CD4-positive, alpha-beta T cell (primary cell): ENCODE measurements at regions not wholly inside any gene's neighbourhood (a gene's known extent, or its start where the extent isn't known, plus 50 kb on each side); places are given as distances from the start of the nearest gene placed in this dataset.

Experiments
- ATAC-seq: fragments of 200-7000 bp; cut with Tn5 transposase; one replicate; pipeline ENCODE4 v1.10.0; 2022; ENCODE audit warnings: mild to moderate bottlenecking; ENCODE audit not compliant: poor library complexity
- CTCF ChIA-PET: fragments of 350-600 bp; sonication (Branson Sonifier 250); formaldehyde crosslinking; loops from one replicate; lab custom pipeline; 2021; ENCODE audit warnings: antibody characterized with exemption, inconsistent platforms; lab: Charles Lee
- POLR2A ChIA-PET: fragments of 350-600 bp; sonication (Branson Sonifier 250); formaldehyde crosslinking; loops from one replicate; lab custom pipeline; 2021; ENCODE audit warnings: antibody characterized with exemption, inconsistent platforms; lab: Charles Lee
- DNase-seq, 14 experiments: peaks; one replicate each; pipeline ENCODE4 v3.0.0-alpha.2; 2013 to 2020; ENCODE audit warnings: mixed read lengths in 2 of 14
- H3K27ac ChIP-seq, 2 donors: one replicate each; pipeline versions ENCODE4 v1.5.1 to v1.7.0; 2013; ENCODE audit warnings: low read length in 2 of 2, low read depth in 1 of 2, mild to moderate bottlenecking in 1 of 2
- H3K27me3 ChIP-seq, 2 experiments: 1 replicate in 1 of 2; 2 replicates in 1 of 2; pipeline versions ENCODE4 v1.6.1 to v1.7.0; 2013; ENCODE audit warnings: low read length in 2 of 2, control low read depth in 1 of 2, mild to moderate bottlenecking in 1 of 2, moderate library complexity in 1 of 2; ENCODE audit not compliant: insufficient read depth in 2 of 2, control insufficient read depth in 1 of 2
- H3K36me3 ChIP-seq: one replicate; pipeline ENCODE4 v1.6.1; 2013; ENCODE audit warnings: low read length, control low read depth; ENCODE audit not compliant: insufficient read depth
- H3K4me1 ChIP-seq: one replicate; pipeline ENCODE4 v1.6.1; 2013; ENCODE audit warnings: low read length, control low read depth; ENCODE audit not compliant: insufficient read depth
- H3K4me3 ChIP-seq: one replicate; pipeline ENCODE4 v1.5.1; 2013; ENCODE audit warnings: mild to moderate bottlenecking, low read length, moderate library complexity
- H3K9me3 ChIP-seq, 2 experiments: 1 replicate in 1 of 2; 2 replicates in 1 of 2; pipeline versions ENCODE4 v1.6.1 to v1.7.0; 2013; ENCODE audit warnings: low read length in 2 of 2, mild to moderate bottlenecking in 2 of 2, control low read depth in 1 of 2, moderate library complexity in 1 of 2; ENCODE audit not compliant: control insufficient read depth in 1 of 2, insufficient read depth in 1 of 2
- H3K27ac Mint-ChIP-seq: one replicate; pipeline ENCODE4 v1.8.0; 2020; ENCODE audit warnings: mixed read lengths
- H3K27me3 Mint-ChIP-seq: one replicate; pipeline ENCODE4 v1.8.0; 2021; ENCODE audit warnings: mixed read lengths
- H3K36me3 Mint-ChIP-seq: one replicate; pipeline ENCODE4 v1.8.0; 2021; ENCODE audit warnings: low read depth, mixed read lengths
- H3K4me1 Mint-ChIP-seq: one replicate; pipeline ENCODE4 v1.8.0; 2021; ENCODE audit warnings: low read depth, mixed read lengths
- H3K4me3 Mint-ChIP-seq: one replicate; pipeline ENCODE4 v1.8.0; 2020; ENCODE audit warnings: mild to moderate bottlenecking, mixed read lengths
- H3K9me3 Mint-ChIP-seq: one replicate; pipeline ENCODE4 v1.8.0; 2020; ENCODE audit warnings: mixed read lengths
- intact Hi-C, 2 experiments: fragments of 100-400 bp; cut with DNase I in 1 of 2; cut with micrococcal nuclease in 1 of 2; formaldehyde crosslinking; loops; one replicate each; pipeline versions ENCODE4 v1.15.1 to v1.9.0; 2023 to 2025; cut with DNase I, micrococcal nuclease
- TF ChIP-seq, protein P1 (sequence below): fragments of 200-600 bp; IDR thresholded peaks from one replicate; pipeline ENCODE4 v1.8.0; 2022; ENCODE audit warnings: antibody characterized with exemption, mild to moderate bottlenecking

- ATAC-seq (no peak), DNase-seq (no peak)
- Mint-ChIP-seq H3K36me3 (no peaks in the 10 kb centered on the region), H3K9me3 (no peaks in the 10 kb centered on the region), H3K27ac (no peak overlapping the region), H3K27me3 (peaks cover 21% of the 10 kb centered on the region), H3K4me1 (no peaks in the 10 kb centered on the region), H3K4me3 (no peak overlapping the region)
- no peaks in the 10 kb centered on the region for H3K27me3 ChIP-seq
- intact Hi-C loops = no loop called here
- ChIA-PET CTCF (no interaction called here), POLR2A (no interaction called here)
- H3K36me3 ChIP-seq = no peaks in the 10 kb centered on the region
- H3K27ac ChIP-seq = no peak overlapping the region
- TF ChIP-seq, protein P1, sequence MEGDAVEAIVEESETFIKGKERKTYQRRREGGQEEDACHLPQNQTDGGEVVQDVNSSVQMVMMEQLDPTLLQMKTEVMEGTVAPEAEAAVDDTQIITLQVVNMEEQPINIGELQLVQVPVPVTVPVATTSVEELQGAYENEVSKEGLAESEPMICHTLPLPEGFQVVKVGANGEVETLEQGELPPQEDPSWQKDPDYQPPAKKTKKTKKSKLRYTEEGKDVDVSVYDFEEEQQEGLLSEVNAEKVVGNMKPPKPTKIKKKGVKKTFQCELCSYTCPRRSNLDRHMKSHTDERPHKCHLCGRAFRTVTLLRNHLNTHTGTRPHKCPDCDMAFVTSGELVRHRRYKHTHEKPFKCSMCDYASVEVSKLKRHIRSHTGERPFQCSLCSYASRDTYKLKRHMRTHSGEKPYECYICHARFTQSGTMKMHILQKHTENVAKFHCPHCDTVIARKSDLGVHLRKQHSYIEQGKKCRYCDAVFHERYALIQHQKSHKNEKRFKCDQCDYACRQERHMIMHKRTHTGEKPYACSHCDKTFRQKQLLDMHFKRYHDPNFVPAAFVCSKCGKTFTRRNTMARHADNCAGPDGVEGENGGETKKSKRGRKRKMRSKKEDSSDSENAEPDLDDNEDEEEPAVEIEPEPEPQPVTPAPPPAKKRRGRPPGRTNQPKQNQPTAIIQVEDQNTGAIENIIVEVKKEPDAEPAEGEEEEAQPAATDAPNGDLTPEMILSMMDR = no peak
- no peak overlapping the region for H3K4me3 ChIP-seq
- H3K9me3 ChIP-seq = no peaks in the 10 kb centered on the region
- H3K4me1 ChIP-seq = no peaks in the 10 kb centered on the region
These were observed 478.4 kb downstream of the ARL4A start for GRCh38 chr7:13165854-13166253.

GRCh38 chr7:13166801-13167200, 479.4 kb downstream of the ARL4A start:
- CTCF ChIA-PET = interaction anchor here (1.2 kb wide), 1 partner anchor 8 kb away, joined by 3 read pairs; no protein-coding TSS in a partner anchor
- Mint-ChIP-seq H3K27me3 (peaks cover 21% of the 10 kb centered on the region), H3K9me3 (no peaks in the 10 kb centered on the region), H3K27ac (no peak overlapping the region), H3K4me3 (no peak overlapping the region), H3K4me1 (no peaks in the 10 kb centered on the region), H3K36me3 (no peaks in the 10 kb centered on the region)
- H3K36me3 ChIP-seq = no peaks in the 10 kb centered on the region
- ATAC-seq = no peak
- no peak for DNase-seq
- H3K27ac ChIP-seq = no peak overlapping the region
- no peaks in the 10 kb centered on the region for H3K27me3 ChIP-seq
- H3K9me3 ChIP-seq = no peaks in the 10 kb centered on the region
- TF ChIP-seq, protein P1 = no peak
- POLR2A ChIA-PET = no interaction called here
- no peak overlapping the region for H3K4me3 ChIP-seq
- H3K4me1 ChIP-seq = no peaks in the 10 kb centered on the region
- intact Hi-C loops = no loop called here

- TF ChIP-seq, protein P1 = no peak
- Mint-ChIP-seq H3K27me3 (peaks cover 19% of the 10 kb centered on the region), H3K9me3 (no peaks in the 10 kb centered on the region), H3K27ac (no peak overlapping the region), H3K4me3 (no peak overlapping the region), H3K4me1 (no peaks in the 10 kb centered on the region), H3K36me3 (no peaks in the 10 kb centered on the region)
- no peaks in the 10 kb centered on the region for H3K36me3 ChIP-seq
- H3K4me1 ChIP-seq = no peaks in the 10 kb centered on the region
- H3K4me3 ChIP-seq = no peak overlapping the region
- no peak overlapping the region for H3K27ac ChIP-seq
- ChIA-PET POLR2A (no interaction called here), CTCF (no interaction called here)
- intact Hi-C loops = no loop called here
- H3K27me3 ChIP-seq = no peaks in the 10 kb centered on the region
- no peak for DNase-seq
- H3K9me3 ChIP-seq = no peaks in the 10 kb centered on the region
- ATAC-seq = no peak
These were observed 481.9 kb downstream of the ARL4A start for GRCh38 chr7:13169356-13169755.
